Prostate gland (tissue), 2 donors: ENCODE measurements at regions not wholly inside any gene's neighbourhood (a gene's known extent, or its start where the extent isn't known, plus 50 kb on each side); places are given as distances from the start of the nearest gene placed in this dataset.

Experiments
- POLR2A ChIP-seq: fragments of 450-650 bp; IDR thresholded peaks from one replicate; pipeline ENCODE4 v1.6.1; 2016; ENCODE audit warnings: antibody characterized with exemption, mild to moderate bottlenecking
- TF ChIP-seq, protein P1 (sequence below), 4 experiments: fragments of 200-600 bp in 2 of 4; fragments of 450-650 bp in 2 of 4; sonication (generic) in 2 of 4; IDR thresholded peaks; 1 replicate in 3 of 4; 2 replicates in 1 of 4; pipeline ENCODE4 v1.5.1; 2016 to 2019; ENCODE audit warnings: antibody characterized with exemption in 4 of 4, mild to moderate bottlenecking in 2 of 4, moderate library complexity in 2 of 4

DNA sequence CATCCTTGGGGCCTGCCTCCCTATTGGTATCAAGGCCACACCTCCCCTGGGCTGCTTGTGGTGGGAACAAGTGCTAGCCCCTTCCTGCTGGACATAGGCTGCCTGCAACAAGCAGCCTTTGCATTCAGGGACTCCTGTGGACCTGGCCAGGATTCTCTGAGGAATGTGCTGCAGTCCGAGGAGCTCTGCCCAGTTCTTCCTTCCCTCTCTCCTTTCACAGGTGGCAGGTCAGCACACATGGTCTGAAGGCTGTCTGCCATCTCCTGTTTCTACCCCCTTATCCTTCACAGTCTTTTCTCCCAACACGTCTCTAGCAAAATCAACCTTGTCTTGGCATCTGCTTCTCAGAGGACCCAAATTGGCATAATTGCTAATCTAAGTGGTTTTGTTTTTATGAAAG, 97.0 kb upstream of the LIPC start:
- TF ChIP-seq, protein P1, sequence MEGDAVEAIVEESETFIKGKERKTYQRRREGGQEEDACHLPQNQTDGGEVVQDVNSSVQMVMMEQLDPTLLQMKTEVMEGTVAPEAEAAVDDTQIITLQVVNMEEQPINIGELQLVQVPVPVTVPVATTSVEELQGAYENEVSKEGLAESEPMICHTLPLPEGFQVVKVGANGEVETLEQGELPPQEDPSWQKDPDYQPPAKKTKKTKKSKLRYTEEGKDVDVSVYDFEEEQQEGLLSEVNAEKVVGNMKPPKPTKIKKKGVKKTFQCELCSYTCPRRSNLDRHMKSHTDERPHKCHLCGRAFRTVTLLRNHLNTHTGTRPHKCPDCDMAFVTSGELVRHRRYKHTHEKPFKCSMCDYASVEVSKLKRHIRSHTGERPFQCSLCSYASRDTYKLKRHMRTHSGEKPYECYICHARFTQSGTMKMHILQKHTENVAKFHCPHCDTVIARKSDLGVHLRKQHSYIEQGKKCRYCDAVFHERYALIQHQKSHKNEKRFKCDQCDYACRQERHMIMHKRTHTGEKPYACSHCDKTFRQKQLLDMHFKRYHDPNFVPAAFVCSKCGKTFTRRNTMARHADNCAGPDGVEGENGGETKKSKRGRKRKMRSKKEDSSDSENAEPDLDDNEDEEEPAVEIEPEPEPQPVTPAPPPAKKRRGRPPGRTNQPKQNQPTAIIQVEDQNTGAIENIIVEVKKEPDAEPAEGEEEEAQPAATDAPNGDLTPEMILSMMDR (IDR thresholded peaks at IDR 0.05) = no peak
- TF ChIP-seq POLR2A = no peak
